Psoas muscle (tissue), 7 donors: ENCODE measurements at regions not wholly inside any gene's neighbourhood (a gene's known extent, or its start where the extent isn't known, plus 50 kb on each side); places are given as distances from the start of the nearest gene placed in this dataset.

ENCODE experiments used
- ATAC-seq, 4 donors: fragments of 200-7000 bp; cut with Tn5 transposase; one replicate each; pipeline ENCODE4 v1.9.1; 2020; ENCODE audit warnings: moderate library complexity in 3 of 4, mild to moderate bottlenecking in 2 of 4
- DNase-seq, 2 donors: peaks; one replicate each; pipeline ENCODE4 v3.0.0-alpha.2; 2020
- H3K27ac ChIP-seq: fragments of 200-600 bp; one replicate; pipeline ENCODE4 v1.8.0; 2022
- H3K27me3 ChIP-seq, 3 donors: fragments of 200-600 bp in 1 of 3; one replicate each; pipeline versions ENCODE4 v1.6.1 to v1.8.0; 2013 to 2022; ENCODE audit warnings: low read length in 2 of 3, mild to moderate bottlenecking in 2 of 3, moderate library complexity in 1 of 3; ENCODE audit not compliant: insufficient read depth in 3 of 3
- H3K36me3 ChIP-seq, 2 donors: fragments of 200-600 bp in 1 of 2; one replicate each; pipeline versions ENCODE4 v1.6.1 to v1.8.0; 2013 to 2022; ENCODE audit warnings: low read depth in 1 of 2, mild to moderate bottlenecking in 1 of 2, moderate library complexity in 1 of 2; ENCODE audit not compliant: insufficient read depth in 1 of 2
- H3K4me1 ChIP-seq: fragments of 200-600 bp; one replicate; pipeline ENCODE4 v1.8.0; 2022
- H3K4me3 ChIP-seq: fragments of 200-600 bp; one replicate; pipeline ENCODE4 v1.8.0; 2022; ENCODE audit warnings: mild to moderate bottlenecking
- H3K9me3 ChIP-seq: fragments of 200-600 bp; one replicate; pipeline ENCODE4 v1.8.0; 2022
- CTCF ChIP-seq: fragments of 200-600 bp; IDR thresholded peaks from one replicate; pipeline ENCODE4 v1.8.0; 2022; ENCODE audit warnings: antibody characterized with exemption
- WGBS, 3 donors: extraction: QIAGEN DNeasy Blood & Tissue Kit; methylation state at CpG; one replicate each; pipeline versions ENCODE4 v1.1.6 to v1.1.7; 2013; 5-methylcytosine and 5-hydroxymethylcytosine counted together
- intact Hi-C, 2 donors: fragments of 100-400 bp; cut with DNase I; formaldehyde crosslinking; loops; one replicate each; pipeline versions ENCODE4 v1.11.0 to v1.14.2; 2022
- donor health status: healthy with polysubstance abuse.
- donor health status: DM: no; HTN: no; CAD: no; lungs with moderate emphysema.
- donor health status: Bipolar disorder and iron deficiency.
- donor health status: healthy.
- donor health status: DM: yes; HTN: yes; CAD: no.
- donor health status: DM: no; HTN: no; CAD: no.
- donor health status: DM: yes; HTN: yes; CAD: no.

DNA sequence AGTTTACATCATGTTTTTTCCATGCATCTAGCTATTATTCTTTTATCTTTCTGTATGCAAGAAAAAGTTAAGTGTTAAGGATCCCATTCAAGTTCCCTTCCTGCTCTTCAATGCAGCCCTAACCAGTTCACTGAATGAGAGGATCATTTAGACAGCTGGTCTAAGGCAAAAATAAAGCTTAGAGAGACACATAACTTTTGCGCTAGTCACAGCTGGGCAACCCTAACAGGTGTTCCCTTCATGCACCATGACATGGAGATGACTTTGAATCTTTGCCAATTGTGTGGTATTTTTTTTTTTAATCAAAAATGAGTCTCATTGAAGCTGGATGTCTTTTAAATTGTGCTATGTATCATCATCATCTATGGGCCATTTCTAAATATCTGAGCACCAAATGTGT is 393.8 kb upstream of the CYRIA start:
- TF ChIP-seq CTCF, result no peak
- Histone ChIP-seq H3K4me3 (no peak overlapping the region), H3K27ac (no peak overlapping the region), H3K36me3 (no peaks in the 10 kb centered on the region), H3K27me3 (no peaks in the 10 kb centered on the region), H3K4me1 (no peaks in the 10 kb centered on the region), H3K9me3 (no peaks in the 10 kb centered on the region)
- 25 to 49% (median 31%) methylated on average over 1 of the region's 1 CpG for WGBS, 3 donors
- no peak for ATAC-seq
- no peak for DNase-seq
- intact Hi-C loops, result no loop called here

DNA sequence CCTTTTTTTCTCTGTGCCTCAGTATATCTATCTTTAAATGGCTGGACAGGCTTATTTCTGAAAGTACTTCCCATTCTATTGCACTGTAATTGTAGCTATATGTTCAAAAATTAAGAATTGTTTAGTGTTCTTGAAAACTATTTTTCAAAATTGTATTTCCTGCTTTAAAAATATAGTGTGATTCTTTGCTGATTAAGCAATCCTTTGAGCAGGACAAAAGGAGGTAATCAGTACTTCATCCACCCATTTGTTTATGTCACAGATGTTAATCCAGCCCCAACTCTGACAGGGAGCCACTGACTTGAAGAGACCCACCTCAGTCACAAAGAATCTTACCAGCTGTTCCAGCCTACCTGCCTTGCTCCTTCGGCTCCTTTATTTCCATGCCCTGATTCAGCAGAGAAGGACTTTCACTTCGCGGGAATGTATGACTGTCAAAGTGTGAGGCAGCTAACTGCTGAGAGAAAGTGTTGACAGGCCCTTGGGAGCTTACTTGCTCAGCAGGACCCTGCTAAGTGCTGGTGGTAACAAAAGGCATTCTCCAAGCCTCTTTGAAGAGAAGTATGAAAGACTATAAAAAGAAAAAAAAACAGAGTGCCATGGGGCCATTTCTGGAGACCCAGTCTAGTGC is 393.3 kb upstream of the CYRIA start:
- Histone ChIP-seq H3K27ac (no peak overlapping the region), H3K9me3 (no peaks in the 10 kb centered on the region), H3K36me3 (no peaks in the 10 kb centered on the region), H3K4me3 (no peak overlapping the region), H3K4me1 (no peaks in the 10 kb centered on the region), H3K27me3 (no peaks in the 10 kb centered on the region)
- TF ChIP-seq CTCF, result no peak
- intact Hi-C loops, result no loop called here
- ATAC-seq, result no peak
- WGBS, 3 donors, result 18 to 26% (median 21%) methylated on average over 3 of the region's 3 CpGs
- no peak for DNase-seq

DNA sequence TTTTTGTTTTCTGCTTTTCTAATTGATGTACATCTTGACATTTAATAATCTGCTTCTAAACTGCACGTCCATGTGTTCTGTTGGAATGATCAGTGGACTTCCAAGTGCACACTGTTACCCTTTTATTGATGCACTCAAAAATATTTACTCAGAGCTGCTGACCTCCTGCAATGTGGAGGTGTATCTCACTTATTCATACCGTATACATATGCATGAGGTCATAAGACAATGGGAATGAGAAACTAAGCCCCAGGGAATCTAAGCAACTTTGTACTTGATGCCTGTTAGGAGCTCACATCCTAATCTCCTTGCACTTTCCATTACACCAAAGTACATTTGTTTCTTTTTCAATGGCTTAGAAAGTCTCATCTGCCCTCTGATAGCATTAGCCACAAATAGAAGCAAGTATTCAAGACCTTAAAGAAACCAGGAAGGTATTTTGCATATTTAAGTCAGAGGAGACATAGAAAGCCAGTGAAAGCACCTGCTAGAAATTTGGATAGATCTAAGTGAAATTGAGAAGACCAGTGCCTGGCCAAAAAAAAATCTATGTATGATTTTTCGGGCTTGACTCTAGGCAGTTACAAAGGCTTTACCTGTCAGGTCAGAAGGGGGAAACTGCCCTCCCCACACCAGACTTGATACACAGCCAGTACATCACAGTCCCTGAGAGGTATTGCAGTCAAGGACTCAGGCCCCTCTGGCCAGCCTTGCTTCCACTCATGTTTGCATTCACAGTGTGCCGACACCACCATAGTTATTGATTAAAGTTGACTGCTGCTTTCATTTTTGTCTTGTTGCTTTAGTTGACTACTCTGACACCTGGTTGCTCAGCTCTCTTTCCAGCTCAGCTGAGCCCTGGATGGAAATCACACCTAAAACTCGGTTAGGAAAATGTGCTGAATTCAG is 391.7 kb upstream of the CYRIA start:
- no peak for ATAC-seq
- no peak for DNase-seq
- Histone ChIP-seq H3K27me3 (no peaks in the 10 kb centered on the region), H3K27ac (no peak overlapping the region), H3K4me1 (no peaks in the 10 kb centered on the region), H3K4me3 (no peak overlapping the region), H3K36me3 (no peaks in the 10 kb centered on the region), H3K9me3 (no peaks in the 10 kb centered on the region)
- WGBS, 3 donors, result 75 to 85% (median 83%) methylated on average over 5 of the region's 5 CpGs
- TF ChIP-seq CTCF, result no peak
- intact Hi-C loops, result no loop called here

DNA sequence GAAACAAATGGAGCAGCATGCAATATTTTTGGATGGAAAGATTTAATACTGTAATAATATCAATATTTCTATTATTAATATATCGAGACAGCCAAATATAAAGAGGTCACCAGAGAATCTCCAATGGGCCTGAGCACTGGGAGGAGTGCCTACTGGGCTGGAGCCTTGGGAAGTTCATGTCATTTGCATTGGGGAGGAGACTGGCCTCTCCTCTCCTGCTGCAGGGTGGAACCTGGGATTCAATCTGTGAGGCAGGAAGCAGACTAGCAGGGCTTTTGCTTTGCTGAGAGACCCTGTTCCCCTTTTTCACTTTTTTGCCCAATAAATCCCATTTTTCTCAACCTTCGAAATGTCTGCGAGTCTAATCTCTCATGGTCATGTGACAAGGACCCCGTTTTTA is 390.6 kb upstream of the CYRIA start:
- ATAC-seq (no peak), DNase-seq (no peak)
- Histone ChIP-seq H3K27me3 (no peaks in the 10 kb centered on the region), H3K9me3 (no peaks in the 10 kb centered on the region), H3K36me3 (no peaks in the 10 kb centered on the region), H3K4me1 (no peaks in the 10 kb centered on the region), H3K27ac (no peak overlapping the region), H3K4me3 (no peak overlapping the region)
- WGBS, 3 donors, result 86 to 90% (median 88%) methylated on average over 4 of the region's 4 CpGs
- TF ChIP-seq CTCF, result no peak
- intact Hi-C loops, result no loop called here
